ENCODE measurements at regions not wholly inside any gene's neighbourhood (a gene's known extent, or its start where the extent isn't known, plus 50 kb on each side); places are given as distances from the start of the nearest gene placed in this dataset.

DNA sequence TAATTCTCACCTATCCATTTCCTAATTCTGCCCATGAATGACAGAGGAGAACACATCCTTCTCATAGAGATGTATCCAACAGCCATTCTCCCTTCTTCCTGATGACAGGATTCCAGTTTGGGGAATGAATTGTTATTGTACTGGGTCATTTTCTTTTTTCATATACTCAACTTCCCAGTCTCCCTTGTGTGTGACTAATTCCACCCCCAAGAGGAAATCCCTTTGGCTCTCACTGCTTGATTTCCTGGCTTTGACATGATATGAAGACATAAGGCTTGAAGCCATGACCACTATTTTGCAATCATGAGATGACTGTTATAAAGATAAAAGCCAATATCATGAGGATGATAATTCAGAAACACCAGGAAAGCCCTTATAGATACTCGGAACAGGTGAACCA is 384.7 kb upstream of the ACVR2A start:
- Histone ChIP-seq H3K27ac (ENCODE audit: low read depth) (no peak overlapping the region), H3K4me1 (ENCODE audit: insufficient read depth) (no peaks in the 10 kb centered on the region), H3K36me3 (ENCODE audit: insufficient read depth) (no peaks in the 10 kb centered on the region), H3K4me3 (ENCODE audit: low read depth, low read length) (no peak overlapping the region)
- DNase-seq (ENCODE audit: extremely low spot score) = no peak
- 87% methylated on average over 1 of the region's 1 CpG for WGBS

DNA sequence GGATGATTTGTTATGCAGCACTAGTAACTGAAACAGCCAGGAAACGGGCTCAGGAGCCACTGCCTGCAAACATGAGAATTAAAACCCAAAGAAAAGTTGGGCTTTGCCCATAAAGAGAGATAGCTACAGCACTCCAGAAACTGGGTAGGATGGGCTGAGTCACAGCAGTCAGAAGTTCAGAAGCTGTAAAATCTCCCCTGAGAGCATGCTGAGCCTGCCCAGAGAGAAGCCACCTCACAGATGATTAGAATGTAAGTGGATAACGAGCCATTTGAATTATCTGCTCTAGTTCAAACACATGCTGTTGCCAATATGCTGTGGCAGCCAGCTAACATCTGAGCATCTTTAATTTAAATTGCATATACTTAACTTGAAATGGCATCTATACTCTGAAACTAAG is 388.1 kb upstream of the ACVR2A start:
- Histone ChIP-seq H3K36me3 (ENCODE audit: insufficient read depth) (no peaks in the 10 kb centered on the region), H3K4me1 (ENCODE audit: insufficient read depth) (no peaks in the 10 kb centered on the region), H3K27ac (ENCODE audit: low read depth) (no peak overlapping the region), H3K4me3 (ENCODE audit: low read depth, low read length) (no peak overlapping the region)
- WGBS = 76% methylated on average over 2 of the region's 2 CpGs
- DNase-seq (ENCODE audit: extremely low spot score) = no peak

DNA sequence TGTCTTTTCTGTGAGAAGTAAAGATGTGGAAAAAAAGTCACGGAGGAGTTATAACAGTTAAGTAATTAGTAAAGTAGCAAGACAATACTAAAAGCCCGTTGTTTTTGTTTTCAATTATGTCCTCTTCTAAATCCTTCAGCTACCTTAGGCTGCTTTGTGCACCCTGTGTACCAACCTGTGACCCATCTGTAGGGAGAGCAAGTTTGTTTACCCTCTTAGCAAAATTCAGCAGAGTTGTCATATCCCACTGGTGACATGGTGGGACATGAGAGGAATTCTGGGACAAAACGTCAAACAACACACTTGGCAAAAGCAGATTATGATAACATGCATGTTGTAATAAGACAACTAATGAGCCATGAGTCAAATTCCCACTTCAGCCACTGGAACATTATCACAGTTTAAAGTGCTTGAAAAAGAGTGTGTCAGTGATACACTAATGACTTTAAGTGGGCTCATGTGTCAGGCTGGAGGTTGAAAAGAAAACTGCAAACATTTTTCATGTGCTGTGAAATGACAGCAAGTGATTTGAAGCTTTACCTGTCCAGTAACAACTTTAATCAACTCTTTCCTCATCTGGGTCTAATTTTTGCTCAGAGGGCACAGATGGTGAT is 392.8 kb upstream of the ACVR2A start:
- Histone ChIP-seq H3K27ac (ENCODE audit: low read depth) (no peak overlapping the region), H3K4me3 (ENCODE audit: low read depth, low read length) (no peak overlapping the region), H3K4me1 (ENCODE audit: insufficient read depth) (no peaks in the 10 kb centered on the region), H3K36me3 (ENCODE audit: insufficient read depth) (no peaks in the 10 kb centered on the region)
- no peak for DNase-seq (ENCODE audit: extremely low spot score)
- WGBS = 59% methylated on average over 3 of the region's 3 CpGs

DNA sequence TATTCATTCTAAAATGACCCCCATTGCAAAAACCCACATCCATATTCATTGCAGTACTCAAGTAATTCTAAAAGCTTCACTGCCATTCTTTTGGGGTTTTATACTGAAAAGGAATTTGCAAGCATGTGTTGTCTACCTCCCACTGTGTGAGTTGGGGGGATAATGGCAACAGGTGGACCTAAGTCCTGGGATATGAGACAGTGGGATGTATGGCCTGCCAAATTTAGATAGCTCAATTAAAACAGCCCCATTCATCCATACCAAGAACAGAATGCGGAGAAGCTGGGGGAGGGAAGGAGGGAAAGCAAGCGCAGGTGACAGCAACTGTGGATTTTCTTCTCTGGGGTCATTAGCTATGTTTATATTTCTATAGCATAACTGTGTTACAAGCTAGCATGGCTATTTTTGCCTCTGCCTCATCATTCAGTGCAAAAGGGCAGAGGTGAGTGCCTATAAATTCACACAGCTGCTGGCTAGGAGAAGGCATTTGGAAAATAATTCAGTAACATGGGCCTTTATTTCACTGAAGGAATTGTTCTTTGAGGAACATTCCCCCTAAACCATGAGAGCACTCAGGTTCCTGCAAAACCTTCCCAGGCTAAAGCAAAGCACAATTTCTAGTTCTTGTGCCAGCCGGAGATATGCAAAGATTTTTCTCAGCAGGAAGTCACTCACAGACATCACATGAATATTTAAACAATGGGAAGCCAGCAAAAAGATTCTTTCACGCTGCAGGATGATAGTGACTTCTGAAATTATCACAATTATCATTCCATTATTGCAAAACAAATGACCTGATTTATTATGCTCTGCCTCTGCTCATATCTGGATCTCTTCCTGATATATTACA is 393.9 kb upstream of the ACVR2A start:
- H3K27ac ChIP-seq (ENCODE audit: low read depth) = no peak overlapping the region
- WGBS = 69% methylated on average over 4 of the region's 4 CpGs
- no peak for DNase-seq (ENCODE audit: extremely low spot score)
- no peaks in the 10 kb centered on the region for H3K36me3 ChIP-seq (ENCODE audit: insufficient read depth)
- H3K4me1 ChIP-seq (ENCODE audit: insufficient read depth) = no peaks in the 10 kb centered on the region
- H3K4me3 ChIP-seq (ENCODE audit: low read depth, low read length) = no peak overlapping the region

DNA sequence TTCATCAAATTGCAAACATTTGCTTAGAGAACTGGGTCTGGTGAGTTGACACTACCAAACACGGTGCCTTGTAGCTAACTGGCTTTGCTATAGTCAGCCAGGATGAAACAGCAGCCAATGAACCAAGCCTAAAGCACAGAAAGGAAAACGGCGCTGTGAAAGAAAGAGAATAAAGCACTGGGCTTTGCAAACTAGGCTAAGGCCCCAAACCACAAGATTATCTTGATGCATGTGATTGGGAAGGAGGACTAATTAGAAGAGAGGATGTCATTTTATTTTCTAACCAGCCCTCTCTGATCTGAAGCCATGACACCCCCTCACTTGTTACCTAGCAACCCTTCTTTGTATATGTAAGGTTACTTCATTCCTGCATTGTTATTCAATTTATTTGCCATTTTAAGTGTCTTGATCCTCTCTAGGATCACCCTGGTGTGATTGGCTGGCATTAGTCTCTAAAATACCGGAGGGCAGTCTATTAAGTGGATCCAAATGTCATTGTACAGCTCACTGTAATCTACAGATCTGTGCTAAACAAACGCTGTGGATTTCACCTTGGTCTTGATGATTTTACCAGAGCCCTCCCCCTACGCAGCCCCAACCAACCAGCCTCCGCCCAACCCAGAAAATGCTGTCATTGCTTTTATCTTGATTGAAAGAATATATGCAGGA is 395.4 kb upstream of the ACVR2A start:
- no peaks in the 10 kb centered on the region for H3K4me1 ChIP-seq (ENCODE audit: insufficient read depth)
- no peaks in the 10 kb centered on the region for H3K36me3 ChIP-seq (ENCODE audit: insufficient read depth)
- no peak overlapping the region for H3K27ac ChIP-seq (ENCODE audit: low read depth)
- 56% methylated on average over 7 of the region's 7 CpGs for WGBS
- no peak overlapping the region for H3K4me3 ChIP-seq (ENCODE audit: low read depth, low read length)
- DNase-seq (ENCODE audit: extremely low spot score) = no peak

DNA sequence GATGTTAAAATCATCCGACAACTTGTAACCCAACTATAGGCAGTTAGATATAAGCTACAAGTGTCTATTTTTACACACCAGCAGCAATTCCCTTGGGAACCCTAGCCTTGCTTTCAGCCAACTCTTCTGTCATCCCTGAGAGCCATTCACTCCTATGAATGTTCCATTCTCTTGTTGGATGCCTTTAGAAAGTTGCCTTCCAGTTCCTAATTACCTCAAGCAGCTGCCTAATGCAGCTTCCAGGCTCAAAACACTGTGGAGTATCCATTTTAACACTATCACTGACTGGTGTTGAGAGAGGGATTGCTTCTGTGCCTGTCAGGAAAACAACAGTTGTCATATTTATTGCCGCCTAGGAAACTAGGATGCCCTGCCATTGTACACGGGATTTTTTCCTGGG is 402.0 kb upstream of the ACVR2A start:
- DNase-seq (ENCODE audit: extremely low spot score) = no peak
- H3K27ac ChIP-seq (ENCODE audit: low read depth) = no peak overlapping the region
- H3K4me1 ChIP-seq (ENCODE audit: insufficient read depth) = no peaks in the 10 kb centered on the region
- no peaks in the 10 kb centered on the region for H3K36me3 ChIP-seq (ENCODE audit: insufficient read depth)
- H3K4me3 ChIP-seq (ENCODE audit: low read depth, low read length) = no peak overlapping the region
- 76% methylated on average over 3 of the region's 3 CpGs for WGBS

DNA sequence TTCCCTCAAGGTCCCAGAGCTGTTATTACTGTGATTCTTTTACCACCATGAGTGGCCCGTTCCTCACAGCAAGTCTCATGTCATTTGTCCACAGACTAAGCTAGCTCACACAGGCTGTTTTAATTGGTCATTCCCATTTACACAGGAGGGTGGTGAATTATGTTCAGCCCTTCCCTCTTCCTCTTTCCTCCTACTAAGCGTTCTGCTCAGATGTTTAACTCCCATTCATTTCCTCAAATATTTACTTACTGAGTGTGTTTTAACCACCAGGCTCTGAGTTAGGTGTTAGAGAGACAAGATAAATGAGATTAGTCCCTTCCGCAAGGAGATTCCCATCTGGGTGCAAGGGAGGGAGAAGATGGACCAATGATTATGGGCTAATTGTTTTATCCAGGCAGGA is 403.6 kb upstream of the ACVR2A start:
- DNase-seq (ENCODE audit: extremely low spot score) = no peak
- H3K36me3 ChIP-seq (ENCODE audit: insufficient read depth) = no peaks in the 10 kb centered on the region
- H3K4me3 ChIP-seq (ENCODE audit: low read depth, low read length) = no peak overlapping the region
- no peak overlapping the region for H3K27ac ChIP-seq (ENCODE audit: low read depth)
- H3K4me1 ChIP-seq (ENCODE audit: insufficient read depth) = no peaks in the 10 kb centered on the region
- WGBS = 81% methylated on average over 3 of the region's 3 CpGs

DNA sequence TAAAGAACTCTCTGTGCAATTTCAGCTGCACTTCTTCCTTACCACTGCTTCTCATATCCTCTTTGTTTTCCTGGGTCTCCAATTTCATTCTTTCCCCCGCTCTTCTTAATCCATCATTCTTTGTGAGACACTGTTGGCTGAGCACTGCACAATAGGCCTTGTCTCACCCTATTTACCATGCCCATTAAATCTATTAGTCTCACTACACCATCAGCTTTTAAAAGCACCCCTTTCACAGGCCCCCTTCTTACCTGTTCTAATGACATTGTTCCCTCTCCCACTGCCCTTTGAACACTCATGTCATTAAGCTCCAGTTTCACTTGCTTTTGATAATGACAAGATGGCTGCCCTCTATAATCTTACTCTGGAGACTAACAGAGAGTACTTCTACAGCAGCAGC is 404.1 kb upstream of the ACVR2A start:
- Histone ChIP-seq H3K36me3 (ENCODE audit: insufficient read depth) (no peaks in the 10 kb centered on the region), H3K4me1 (ENCODE audit: insufficient read depth) (no peaks in the 10 kb centered on the region), H3K4me3 (ENCODE audit: low read depth, low read length) (no peak overlapping the region), H3K27ac (ENCODE audit: low read depth) (no peak overlapping the region)
- no peak for DNase-seq (ENCODE audit: extremely low spot score)
- 84% methylated on average over 1 of the region's 1 CpG for WGBS

DNA sequence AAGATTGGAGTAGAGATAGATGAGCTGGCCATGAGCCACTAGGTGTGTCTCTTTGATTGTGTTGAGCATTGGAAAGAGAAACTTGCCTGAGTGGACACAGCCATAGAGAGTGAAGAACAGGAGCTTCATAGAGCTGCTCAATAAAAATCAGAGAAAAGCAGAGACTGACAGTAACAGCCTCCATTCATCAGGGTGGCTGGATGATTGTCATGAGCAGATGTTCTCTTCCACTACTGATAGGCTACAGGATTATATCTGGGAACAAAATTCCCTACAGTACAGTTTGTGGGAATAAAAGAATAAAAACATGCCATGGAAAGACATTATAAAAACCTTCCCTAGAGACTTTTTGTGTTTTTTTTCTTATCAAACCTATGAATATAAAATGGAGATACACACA is 404.8 kb upstream of the ACVR2A start:
- no peak overlapping the region for H3K4me3 ChIP-seq (ENCODE audit: low read depth, low read length)
- no peak overlapping the region for H3K27ac ChIP-seq (ENCODE audit: low read depth)
- DNase-seq (ENCODE audit: extremely low spot score) = no peak
- H3K4me1 ChIP-seq (ENCODE audit: insufficient read depth) = no peaks in the 10 kb centered on the region
- no peaks in the 10 kb centered on the region for H3K36me3 ChIP-seq (ENCODE audit: insufficient read depth)

DNA sequence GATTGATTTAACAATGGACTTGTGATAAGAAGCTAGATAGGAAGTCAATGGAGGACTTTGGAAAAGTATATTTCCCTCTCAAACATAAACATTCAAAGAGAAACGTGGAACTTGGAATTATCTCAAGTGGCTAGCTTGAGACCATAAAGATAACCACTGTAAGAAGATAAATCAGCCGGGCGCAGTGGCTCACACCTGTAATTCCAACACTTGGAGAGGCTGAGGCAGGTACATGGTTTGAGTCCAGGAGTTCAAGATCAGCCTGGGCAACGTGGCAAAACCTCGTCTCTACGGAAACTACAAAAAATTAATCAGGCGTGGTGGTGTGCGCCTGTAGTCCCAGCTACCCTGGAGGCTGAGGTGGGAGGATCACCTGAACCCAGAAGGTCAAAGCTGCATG is 405.9 kb upstream of the ACVR2A start:
- H3K27ac ChIP-seq (ENCODE audit: low read depth) = no peak overlapping the region
- H3K4me3 ChIP-seq (ENCODE audit: low read depth, low read length) = no peak overlapping the region
- no peaks in the 10 kb centered on the region for H3K36me3 ChIP-seq (ENCODE audit: insufficient read depth)
- WGBS = 86% methylated on average over 8 of the region's 8 CpGs
- H3K4me1 ChIP-seq (ENCODE audit: insufficient read depth) = no peaks in the 10 kb centered on the region
- no peak for DNase-seq (ENCODE audit: extremely low spot score)

DNA sequence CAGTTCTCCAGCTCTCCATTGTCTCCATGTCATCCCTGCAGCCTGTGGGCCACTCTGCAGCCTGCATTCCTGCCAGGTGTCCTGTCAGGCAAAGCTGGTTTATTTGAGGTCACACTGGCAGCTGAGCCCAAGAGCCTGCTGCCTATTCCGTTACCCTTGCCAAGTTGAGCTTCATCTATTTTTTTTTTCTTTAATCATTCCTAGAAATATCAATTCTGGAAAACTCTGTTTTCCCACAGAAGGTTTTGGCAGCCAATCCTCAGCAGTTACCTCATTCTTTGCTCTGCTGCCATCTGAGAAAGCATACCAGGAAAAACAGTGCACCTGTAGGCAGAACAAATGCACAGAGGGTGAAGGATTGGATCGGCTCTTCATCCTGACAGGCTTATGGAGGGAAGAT is 411.0 kb upstream of the ACVR2A start:
- DNase-seq (ENCODE audit: extremely low spot score) = no peak
- H3K27ac ChIP-seq (ENCODE audit: low read depth) = no peak overlapping the region
- WGBS = 86% methylated on average over 2 of the region's 2 CpGs
- no peaks in the 10 kb centered on the region for H3K4me1 ChIP-seq (ENCODE audit: insufficient read depth)
- H3K36me3 ChIP-seq (ENCODE audit: insufficient read depth) = no peaks in the 10 kb centered on the region
- H3K4me3 ChIP-seq (ENCODE audit: low read depth, low read length) = no peak overlapping the region

DNA sequence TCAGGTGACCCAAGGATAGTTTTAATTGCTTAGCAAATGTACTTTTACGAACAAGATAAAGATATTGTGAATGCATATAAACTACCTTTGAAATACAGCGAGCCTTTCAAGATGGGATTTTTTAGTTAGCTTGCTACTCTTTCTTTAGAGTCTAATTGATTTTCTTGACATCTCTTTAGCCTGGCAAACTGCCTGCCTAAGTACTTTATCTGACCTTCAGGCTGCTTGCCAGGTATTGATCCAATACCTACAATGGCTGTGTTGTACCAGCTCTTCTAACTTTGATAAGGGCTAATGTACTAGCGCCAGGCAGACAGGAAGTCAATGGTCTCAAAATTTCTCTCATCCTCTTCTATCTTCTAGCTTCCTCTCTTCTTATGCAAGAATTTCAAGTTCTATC is 414.4 kb upstream of the ACVR2A start:
- Histone ChIP-seq H3K27ac (ENCODE audit: low read depth) (no peak overlapping the region), H3K36me3 (ENCODE audit: insufficient read depth) (no peaks in the 10 kb centered on the region), H3K4me3 (ENCODE audit: low read depth, low read length) (no peak overlapping the region), H3K4me1 (ENCODE audit: insufficient read depth) (no peaks in the 10 kb centered on the region)
- WGBS = 83% methylated on average over 3 of the region's 3 CpGs
- no peak for DNase-seq (ENCODE audit: extremely low spot score)

DNA sequence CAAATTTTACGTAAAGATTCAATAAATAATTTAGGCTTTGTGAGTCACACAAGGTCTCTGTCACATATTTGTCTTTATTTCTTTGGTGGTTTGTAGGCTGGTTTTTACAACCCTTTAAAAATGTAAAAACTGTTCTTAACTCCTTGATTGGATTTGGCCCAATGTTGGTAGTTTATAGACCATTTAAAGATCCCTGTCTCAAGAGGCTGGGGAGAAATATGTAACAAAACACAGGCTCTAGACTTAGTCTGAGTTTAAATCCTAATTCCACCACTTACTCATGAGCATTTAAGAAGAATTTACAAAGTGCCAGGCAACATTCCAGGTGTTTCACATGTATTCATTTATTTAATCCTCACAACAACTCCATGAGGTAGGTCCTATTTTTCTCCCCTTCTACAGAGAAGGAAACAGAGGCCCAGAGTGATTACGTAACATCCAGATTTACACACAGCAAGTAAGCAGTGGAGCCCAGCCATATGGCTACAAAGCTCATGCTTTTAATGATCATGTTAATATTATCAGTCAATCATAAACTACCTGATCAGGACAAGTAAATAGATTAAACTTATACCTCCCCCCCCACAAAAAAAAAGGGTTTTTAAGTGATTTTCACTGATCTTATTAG is 416.6 kb upstream of the ACVR2A start:
- 82% methylated on average over 2 of the region's 2 CpGs for WGBS
- no peaks in the 10 kb centered on the region for H3K4me1 ChIP-seq (ENCODE audit: insufficient read depth)
- no peak overlapping the region for H3K4me3 ChIP-seq (ENCODE audit: low read depth, low read length)
- H3K36me3 ChIP-seq (ENCODE audit: insufficient read depth) = no peaks in the 10 kb centered on the region
- no peak overlapping the region for H3K27ac ChIP-seq (ENCODE audit: low read depth)
- DNase-seq (ENCODE audit: extremely low spot score) = no peak
